ENCODE measurements at regions not wholly inside any gene's neighbourhood (a gene's known extent, or its start where the extent isn't known, plus 50 kb on each side); places are given as distances from the start of the nearest gene placed in this dataset.
A peak's percentile ranks its signal among the peaks of the same experiment; 100 is the strongest.

DNA sequence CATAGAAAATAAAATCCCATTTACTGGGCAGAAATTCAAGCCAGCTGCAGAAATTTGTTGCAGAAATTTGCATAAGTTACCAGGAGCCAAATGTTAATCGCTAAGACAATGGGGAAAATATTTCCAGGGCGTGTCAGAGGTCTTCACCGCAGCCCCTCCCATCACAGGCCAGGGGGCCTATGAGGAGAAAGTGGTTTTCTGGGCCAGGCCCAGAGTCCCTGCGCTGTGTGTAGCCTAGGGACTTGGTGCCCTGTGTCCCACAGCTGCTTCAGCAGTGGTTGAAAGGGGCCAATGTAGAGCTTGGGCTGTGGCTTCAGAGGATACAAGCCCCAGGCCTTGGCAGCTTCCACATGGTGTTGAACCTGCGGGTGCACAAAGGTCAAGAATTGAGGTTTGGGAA lies 278.9 kb upstream of the PCDH9 start:
- no peak for DNase-seq (ENCODE audit: low read depth in 1 of 2, low spot score in 2 of 2)
- Histone ChIP-seq H2AFZ (ENCODE audit: low read length) (0 out of 2 replicates have a peak overlapping the region, but pooled peaks have one; percentile 61), H3K56ac (replicated peaks; ENCODE audit: insufficient read length, low read depth, low read length) (no peak overlapping the region), H3K27me3 (replicated peaks in 1 of 4; ENCODE audit: control insufficient read depth in 3 of 4, extremely low read depth in 1 of 4, insufficient read depth in 3 of 4, low read length in 3 of 4) (no peaks in the 10 kb centered on the region), H2AK5ac (ENCODE audit: low read depth, low read length) (no peak overlapping the region), H2BK15ac (ENCODE audit: low read length) (no peak overlapping the region), H3K36me3 (ENCODE audit: control insufficient read depth in 2 of 4, insufficient read depth in 4 of 4, low read length in 3 of 4) (no peaks in the 10 kb centered on the region), H3K23ac (ENCODE audit: insufficient read length) (no peak overlapping the region), H3K4me2 (ENCODE audit: insufficient read depth in 1 of 2, low read depth in 2 of 2, low read length in 2 of 2) (no peak overlapping the region), H3K18ac (ENCODE audit: extremely low read depth, low read length) (no peak overlapping the region), H2BK20ac (ENCODE audit: low read length) (no peak overlapping the region), H2BK120ac (replicated peaks; ENCODE audit: low read depth, low read length) (no peak overlapping the region), H3K14ac (ENCODE audit: insufficient read length) (no peak overlapping the region), H4K8ac (ENCODE audit: extremely low read depth, insufficient read depth, low read length) (no peak overlapping the region), H3K79me2 (ENCODE audit: control insufficient read depth in 1 of 2, insufficient read depth in 2 of 2, low read length in 2 of 2) (no peaks in the 10 kb centered on the region), H3K79me1 (ENCODE audit: low read depth, low read length) (no peaks in the 10 kb centered on the region), H4K20me1 (replicated peaks in 1 of 2; ENCODE audit: control insufficient read depth in 1 of 2, insufficient read depth in 2 of 2, low read length in 2 of 2) (no peaks in the 10 kb centered on the region), H3K4me1 (replicated peaks in 1 of 4; ENCODE audit: control insufficient read depth in 3 of 4, insufficient read depth in 4 of 4, low read length in 3 of 4) (0 out of 7 replicates have a peak, but pooled peaks cover 0 to 3% (median 0%) of the 10 kb centered on the region in 4 experiments), H3K4ac (replicated peaks; ENCODE audit: insufficient read length, low read depth, low read length) (no peak overlapping the region), H2BK5ac (ENCODE audit: low read depth, low read length) (no peak overlapping the region), H3K27ac (ENCODE audit: low read depth, low read length) (no peak overlapping the region; the same call in 1 of the 2 replicates), H3K4me3 (ENCODE audit: extremely low read depth in 1 of 4, insufficient read depth in 2 of 4, low read depth in 3 of 4, low read length in 4 of 4) (no peak overlapping the region), H3K9ac (replicated peaks in 1 of 4; ENCODE audit: extremely low read depth in 1 of 4, low read depth in 3 of 4, low read length in 3 of 4) (no peak overlapping the region), H2BK12ac (ENCODE audit: low read depth, low read length) (no peak overlapping the region), H3K9me3 (ENCODE audit: insufficient read depth in 2 of 2, low read depth in 1 of 2, low read length in 1 of 2) (no peaks in the 10 kb centered on the region), H4K5ac (ENCODE audit: insufficient read length, low read depth, low read length) (no peak overlapping the region), H3K23me2 (ENCODE audit: low read depth, low read length) (no peaks in the 10 kb centered on the region), H4K91ac (replicated peaks; ENCODE audit: insufficient read length, low read length) (no peak overlapping the region)
- WGBS, 2 experiments (ENCODE audit: extremely low coverage in 1 of 2, insufficient coverage in 1 of 2, insufficient read length in 1 of 2, insufficient replicate concordance in 2 of 2, low coverage in 1 of 2, low lambda C conversion rate in 2 of 2, missing lambda C conversion rate in 1 of 2) = 89% methylated on average over 5 of the region's 5 CpGs; no CpG with 5 or more reads in 1 of the 2 experiments
- ChIA-PET POLR2A (ENCODE audit: partially characterized antibody) (no interaction called here), CTCF (ENCODE audit: partially characterized antibody) (no interaction called here)
- TF ChIP-seq EP300 (IDR thresholded peaks at IDR 0.05; ENCODE audit: borderline replicate concordance in 1 of 2, low read depth in 2 of 2, low read length in 2 of 2) = no peak
- TF ChIP-seq CBX8 (IDR thresholded peaks at IDR 0.05; ENCODE audit: borderline replicate concordance, low read depth, low read length) = no peak
- TF ChIP-seq TAF7 (optimal IDR thresholded peaks at IDR 0.05; ENCODE audit: borderline replicate concordance, low read depth, low read length) = no peak
- no peak for TF ChIP-seq EGR1 (IDR thresholded peaks at IDR 0.05; ENCODE audit: borderline replicate concordance, low read depth, low read length)
- TF ChIP-seq BCL11A (IDR thresholded peaks at IDR 0.05; ENCODE audit: low read depth in 2 of 2, low read length in 2 of 2) = no peak
- no peak for TF ChIP-seq CEBPB (IDR thresholded peaks at IDR 0.05; ENCODE audit: low read depth, low read length)
- no peak for TF ChIP-seq SUZ12 (IDR thresholded peaks at IDR 0.05; ENCODE audit: low read length)
- FAIRE-seq = no peak

All from H1 (cell line).